ENCODE measurements at regions not wholly inside any gene's neighbourhood (a gene's known extent, or its start where the extent isn't known, plus 50 kb on each side); places are given as distances from the start of the nearest gene placed in this dataset.
A peak's percentile ranks its signal among the peaks of the same experiment; 100 is the strongest.

GRCh38 chr11:27926486-27926885 lies 181.5 kb downstream of the KIF18A start:
- no peak overlapping the region for H3K9ac ChIP-seq (ENCODE audit: low read length)
- no peak for DNase-seq (ENCODE audit: low read depth)
- peaks cover 18% of the 10 kb centered on the region for H3K4me1 Mint-ChIP-seq (ENCODE audit: low read depth, unreplicated experiment)
- peak overlapping the region; percentile 96 for H3K27ac Mint-ChIP-seq (ENCODE audit: unreplicated experiment)
- no peak overlapping the region for H3K4me3 Mint-ChIP-seq (ENCODE audit: unreplicated experiment)
- no peaks in the 10 kb centered on the region for H4K20me1 ChIP-seq (ENCODE audit: insufficient read depth, low read length)
- peak overlapping the region; percentile 19 for H2AFZ ChIP-seq (ENCODE audit: low read depth, low read length)
- H3K27ac ChIP-seq (ENCODE audit: low read depth, low read length): peak overlapping the region; percentile 18
- no peaks in the 10 kb centered on the region for H3K79me2 ChIP-seq (ENCODE audit: insufficient read depth, low read length)
- peak; percentile 56 for FAIRE-seq
- H3K36me3 ChIP-seq (ENCODE audit: insufficient read depth, low read length): no peaks in the 10 kb centered on the region
- peaks cover 4% of the 10 kb centered on the region for H3K4me1 ChIP-seq (ENCODE audit: insufficient read depth, low read length)
- no peaks in the 10 kb centered on the region for H3K36me3 Mint-ChIP-seq (ENCODE audit: low read depth, unreplicated experiment)
- TF ChIP-seq EZH2 (IDR thresholded peaks at IDR 0.05; ENCODE audit: insufficient read depth, low read length) (no peak), CTCF (IDR thresholded peaks at IDR 0.05; ENCODE audit: insufficient read depth, low read depth, low read length) (no peak)
- no peak overlapping the region for H3K4me2 ChIP-seq (ENCODE audit: low read length)
- H3K9me3 Mint-ChIP-seq (ENCODE audit: unreplicated experiment): peaks cover 3% of the 10 kb centered on the region
- no peaks in the 10 kb centered on the region for H3K27me3 ChIP-seq (ENCODE audit: insufficient read depth, low read length)
- H3K4me3 ChIP-seq (ENCODE audit: insufficient read depth, low read depth, low read length): no peak overlapping the region
- no peaks in the 10 kb centered on the region for H3K27me3 Mint-ChIP-seq (ENCODE audit: low read depth, unreplicated experiment)
- H3K9me3 ChIP-seq (ENCODE audit: insufficient read depth, low read depth, low read length): no peaks in the 10 kb centered on the region

- DNase-seq (ENCODE audit: low read depth): no peak
- peaks cover 3% of the 10 kb centered on the region for H3K9me3 Mint-ChIP-seq (ENCODE audit: unreplicated experiment)
- Histone ChIP-seq H3K9ac (ENCODE audit: low read length) (no peak overlapping the region), H4K20me1 (ENCODE audit: insufficient read depth, low read length) (no peaks in the 10 kb centered on the region), H3K27ac (ENCODE audit: low read depth, low read length) (no peak overlapping the region), H3K9me3 (ENCODE audit: insufficient read depth, low read depth, low read length) (no peaks in the 10 kb centered on the region), H3K79me2 (ENCODE audit: insufficient read depth, low read length) (no peaks in the 10 kb centered on the region), H3K4me1 (ENCODE audit: insufficient read depth, low read length) (peaks cover 2% of the 10 kb centered on the region), H3K27me3 (ENCODE audit: insufficient read depth, low read length) (no peaks in the 10 kb centered on the region), H3K36me3 (ENCODE audit: insufficient read depth, low read length) (no peaks in the 10 kb centered on the region), H2AFZ (ENCODE audit: low read depth, low read length) (no peak overlapping the region), H3K4me3 (ENCODE audit: insufficient read depth, low read depth, low read length) (no peak overlapping the region), H3K4me2 (ENCODE audit: low read length) (no peak overlapping the region)
- TF ChIP-seq EZH2 (IDR thresholded peaks at IDR 0.05; ENCODE audit: insufficient read depth, low read length) (no peak), CTCF (IDR thresholded peaks at IDR 0.05; ENCODE audit: insufficient read depth, low read depth, low read length) (no peak)
- peaks cover 7% of the 10 kb centered on the region for H3K4me1 Mint-ChIP-seq (ENCODE audit: low read depth, unreplicated experiment)
- H3K27ac Mint-ChIP-seq (ENCODE audit: unreplicated experiment): no peak overlapping the region
- H3K27me3 Mint-ChIP-seq (ENCODE audit: low read depth, unreplicated experiment): no peaks in the 10 kb centered on the region
- no peak overlapping the region for H3K4me3 Mint-ChIP-seq (ENCODE audit: unreplicated experiment)
- peak; percentile 29 for FAIRE-seq
- H3K36me3 Mint-ChIP-seq (ENCODE audit: low read depth, unreplicated experiment): no peaks in the 10 kb centered on the region
These were observed 186.5 kb downstream of the KIF18A start for GRCh38 chr11:27921472-27921871.

GRCh38 chr11:27916541-27917100 lies 191.3 kb downstream of the KIF18A start:
- Mint-ChIP-seq H3K27ac (ENCODE audit: unreplicated experiment) (no peak overlapping the region), H3K36me3 (ENCODE audit: low read depth, unreplicated experiment) (no peaks in the 10 kb centered on the region), H3K27me3 (ENCODE audit: low read depth, unreplicated experiment) (no peaks in the 10 kb centered on the region), H3K4me1 (ENCODE audit: low read depth, unreplicated experiment) (peaks cover 12% of the 10 kb centered on the region), H3K9me3 (ENCODE audit: unreplicated experiment) (peaks cover 2% of the 10 kb centered on the region), H3K4me3 (ENCODE audit: unreplicated experiment) (no peak overlapping the region)
- Histone ChIP-seq H3K4me2 (ENCODE audit: low read length) (no peak overlapping the region), H3K9me3 (ENCODE audit: insufficient read depth, low read depth, low read length) (no peaks in the 10 kb centered on the region), H3K27ac (ENCODE audit: low read depth, low read length) (no peak overlapping the region), H4K20me1 (ENCODE audit: insufficient read depth, low read length) (no peaks in the 10 kb centered on the region), H3K36me3 (ENCODE audit: insufficient read depth, low read length) (no peaks in the 10 kb centered on the region), H2AFZ (ENCODE audit: low read depth, low read length) (no peak overlapping the region), H3K27me3 (ENCODE audit: insufficient read depth, low read length) (no peaks in the 10 kb centered on the region), H3K79me2 (ENCODE audit: insufficient read depth, low read length) (no peaks in the 10 kb centered on the region), H3K9ac (ENCODE audit: low read length) (no peak overlapping the region), H3K4me3 (ENCODE audit: insufficient read depth, low read depth, low read length) (no peak overlapping the region), H3K4me1 (ENCODE audit: insufficient read depth, low read length) (peaks cover 22% of the 10 kb centered on the region)
- FAIRE-seq (no peak), DNase-seq (ENCODE audit: low read depth) (peak; percentile 63)
- TF ChIP-seq CTCF (IDR thresholded peaks at IDR 0.05; ENCODE audit: insufficient read depth, low read depth, low read length) (no peak), EZH2 (IDR thresholded peaks at IDR 0.05; ENCODE audit: insufficient read depth, low read length) (no peak)

Data from astrocyte (in vitro differentiated cells and primary cell).